Fibroblast of lung (primary cell): ENCODE measurements at regions not wholly inside any gene's neighbourhood (a gene's known extent, or its start where the extent isn't known, plus 50 kb on each side); places are given as distances from the start of the nearest gene placed in this dataset.

Source experiments
- EZH2 ChIP-seq: IDR thresholded peaks from 2 replicates; pipeline ENCODE4 v1.5.1; 2012; ENCODE audit warnings: low read length, control low read depth, mild to moderate bottlenecking; ENCODE audit errors: missing control alignments
- TF ChIP-seq, protein P1 (sequence below), 2 donors: IDR thresholded peaks in 1 of 2; conservative IDR thresholded peaks in 1 of 2; 1 replicate in 1 of 2; 2 replicates in 1 of 2; pipeline ENCODE4 v1.5.1; 2011 to 2012; ENCODE audit warnings: low read length in 2 of 2, control low read depth in 1 of 2, inconsistent platforms in 1 of 2, low read depth in 1 of 2, mild to moderate bottlenecking in 1 of 2

DNA sequence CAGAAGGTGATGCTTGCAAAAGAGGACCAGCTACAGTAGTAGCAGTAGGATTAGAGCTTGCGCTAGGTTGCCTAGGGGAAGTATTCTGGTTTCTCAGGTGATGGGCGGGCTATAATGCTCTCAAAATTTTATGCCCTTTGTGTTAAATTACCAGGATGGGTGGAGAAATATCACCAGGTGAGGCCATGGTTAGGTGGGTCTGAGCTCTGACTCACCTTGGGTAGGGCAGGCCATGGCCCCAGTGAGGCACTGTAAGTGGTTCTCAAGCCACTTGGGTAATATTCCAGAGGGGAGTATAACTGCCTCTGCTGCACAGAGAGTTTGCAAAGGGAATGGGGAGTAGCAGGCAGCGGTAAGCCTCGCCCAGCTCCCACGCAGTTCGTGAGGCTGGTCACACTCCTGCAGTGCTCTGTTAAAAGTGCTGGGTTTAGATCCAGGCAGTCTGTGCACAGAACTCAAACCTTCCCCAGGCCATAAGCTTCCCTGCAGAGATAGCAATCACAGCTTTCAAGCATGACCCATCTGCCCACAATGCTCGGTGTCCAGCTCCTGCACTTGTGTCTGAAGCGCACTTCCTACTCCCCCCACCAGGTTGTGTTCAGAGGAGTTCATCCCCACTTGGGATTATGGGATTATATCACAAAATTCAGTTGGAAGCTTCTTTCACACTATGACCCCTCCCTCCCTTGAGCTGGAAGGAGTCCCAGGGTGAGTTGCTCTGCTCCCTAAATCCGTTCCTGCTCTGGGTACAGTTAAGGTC, 575.0 kb downstream of the CHSY3 start:
- TF ChIP-seq, protein P1, sequence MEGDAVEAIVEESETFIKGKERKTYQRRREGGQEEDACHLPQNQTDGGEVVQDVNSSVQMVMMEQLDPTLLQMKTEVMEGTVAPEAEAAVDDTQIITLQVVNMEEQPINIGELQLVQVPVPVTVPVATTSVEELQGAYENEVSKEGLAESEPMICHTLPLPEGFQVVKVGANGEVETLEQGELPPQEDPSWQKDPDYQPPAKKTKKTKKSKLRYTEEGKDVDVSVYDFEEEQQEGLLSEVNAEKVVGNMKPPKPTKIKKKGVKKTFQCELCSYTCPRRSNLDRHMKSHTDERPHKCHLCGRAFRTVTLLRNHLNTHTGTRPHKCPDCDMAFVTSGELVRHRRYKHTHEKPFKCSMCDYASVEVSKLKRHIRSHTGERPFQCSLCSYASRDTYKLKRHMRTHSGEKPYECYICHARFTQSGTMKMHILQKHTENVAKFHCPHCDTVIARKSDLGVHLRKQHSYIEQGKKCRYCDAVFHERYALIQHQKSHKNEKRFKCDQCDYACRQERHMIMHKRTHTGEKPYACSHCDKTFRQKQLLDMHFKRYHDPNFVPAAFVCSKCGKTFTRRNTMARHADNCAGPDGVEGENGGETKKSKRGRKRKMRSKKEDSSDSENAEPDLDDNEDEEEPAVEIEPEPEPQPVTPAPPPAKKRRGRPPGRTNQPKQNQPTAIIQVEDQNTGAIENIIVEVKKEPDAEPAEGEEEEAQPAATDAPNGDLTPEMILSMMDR (conservative IDR thresholded peaks at IDR 0.05 in 1 of 2, IDR thresholded peaks at IDR 0.05 in 1 of 2; ENCODE audit: low read depth in 1 of 2, low read length in 2 of 2) = no peak
- TF ChIP-seq EZH2 = no peak
